ENCODE measurements at regions not wholly inside any gene's neighbourhood (a gene's known extent, or its start where the extent isn't known, plus 50 kb on each side); places are given as distances from the start of the nearest gene placed in this dataset.

- no peaks in the 10 kb centered on the region for H3K4me1 ChIP-seq (ENCODE audit: control insufficient read depth, low read depth, low read length)
- H3K4me3 ChIP-seq (ENCODE audit: low read length): no peak overlapping the region
- H3K36me3 ChIP-seq (ENCODE audit: control insufficient read depth, low read depth, low read length): no peaks in the 10 kb centered on the region
- no peaks in the 10 kb centered on the region for H3K9me3 ChIP-seq (ENCODE audit: control insufficient read depth, low read depth, low read length)
- H3K27me3 ChIP-seq (ENCODE audit: control insufficient read depth, insufficient read depth, low read length): no peaks in the 10 kb centered on the region
- H3K9ac ChIP-seq (ENCODE audit: low read length): no peak overlapping the region
- H3K27ac ChIP-seq (ENCODE audit: low read length): no peak overlapping the region
These were observed 183.1 kb upstream of the MC4R start for GRCh38 chr18:60555625-60556024.

GRCh38 chr18:60556326-60556725, 183.8 kb upstream of the MC4R start:
- H3K27ac ChIP-seq (ENCODE audit: low read length): no peak overlapping the region
- no peaks in the 10 kb centered on the region for H3K27me3 ChIP-seq (ENCODE audit: control insufficient read depth, insufficient read depth, low read length)
- no peak overlapping the region for H3K9ac ChIP-seq (ENCODE audit: low read length)
- no peak overlapping the region for H3K4me3 ChIP-seq (ENCODE audit: low read length)
- H3K9me3 ChIP-seq (ENCODE audit: control insufficient read depth, low read depth, low read length): no peaks in the 10 kb centered on the region
- no peaks in the 10 kb centered on the region for H3K4me1 ChIP-seq (ENCODE audit: control insufficient read depth, low read depth, low read length)
- H3K36me3 ChIP-seq (ENCODE audit: control insufficient read depth, low read depth, low read length): no peaks in the 10 kb centered on the region

- no peak overlapping the region for H3K4me3 ChIP-seq (ENCODE audit: low read length)
- no peaks in the 10 kb centered on the region for H3K4me1 ChIP-seq (ENCODE audit: control insufficient read depth, low read depth, low read length)
- no peaks in the 10 kb centered on the region for H3K9me3 ChIP-seq (ENCODE audit: control insufficient read depth, low read depth, low read length)
- H3K27me3 ChIP-seq (ENCODE audit: control insufficient read depth, insufficient read depth, low read length): no peaks in the 10 kb centered on the region
- H3K9ac ChIP-seq (ENCODE audit: low read length): no peak overlapping the region
- no peaks in the 10 kb centered on the region for H3K36me3 ChIP-seq (ENCODE audit: control insufficient read depth, low read depth, low read length)
- no peak overlapping the region for H3K27ac ChIP-seq (ENCODE audit: low read length)
These were observed 187.5 kb upstream of the MC4R start for GRCh38 chr18:60560071-60560470.

GRCh38 chr18:60563082-60563481, 190.5 kb upstream of the MC4R start:
- no peak overlapping the region for H3K27ac ChIP-seq (ENCODE audit: low read length)
- no peak overlapping the region for H3K9ac ChIP-seq (ENCODE audit: low read length)
- no peak overlapping the region for H3K4me3 ChIP-seq (ENCODE audit: low read length)
- no peaks in the 10 kb centered on the region for H3K36me3 ChIP-seq (ENCODE audit: control insufficient read depth, low read depth, low read length)
- no peaks in the 10 kb centered on the region for H3K9me3 ChIP-seq (ENCODE audit: control insufficient read depth, low read depth, low read length)
- no peaks in the 10 kb centered on the region for H3K4me1 ChIP-seq (ENCODE audit: control insufficient read depth, low read depth, low read length)
- no peaks in the 10 kb centered on the region for H3K27me3 ChIP-seq (ENCODE audit: control insufficient read depth, insufficient read depth, low read length)

- H3K27me3 ChIP-seq (ENCODE audit: control insufficient read depth, insufficient read depth, low read length): no peaks in the 10 kb centered on the region
- no peaks in the 10 kb centered on the region for H3K4me1 ChIP-seq (ENCODE audit: control insufficient read depth, low read depth, low read length)
- H3K4me3 ChIP-seq (ENCODE audit: low read length): no peak overlapping the region
- H3K9me3 ChIP-seq (ENCODE audit: control insufficient read depth, low read depth, low read length): no peaks in the 10 kb centered on the region
- no peak overlapping the region for H3K27ac ChIP-seq (ENCODE audit: low read length)
- H3K36me3 ChIP-seq (ENCODE audit: control insufficient read depth, low read depth, low read length): no peaks in the 10 kb centered on the region
- no peak overlapping the region for H3K9ac ChIP-seq (ENCODE audit: low read length)
These were observed 195.6 kb upstream of the MC4R start for GRCh38 chr18:60568220-60568619.

GRCh38 chr18:60570172-60570571, 197.6 kb upstream of the MC4R start:
- Histone ChIP-seq H3K9ac (ENCODE audit: low read length) (no peak overlapping the region), H3K27me3 (ENCODE audit: control insufficient read depth, insufficient read depth, low read length) (no peaks in the 10 kb centered on the region), H3K27ac (ENCODE audit: low read length) (no peak overlapping the region), H3K4me1 (ENCODE audit: control insufficient read depth, low read depth, low read length) (no peaks in the 10 kb centered on the region), H3K36me3 (ENCODE audit: control insufficient read depth, low read depth, low read length) (no peaks in the 10 kb centered on the region), H3K4me3 (ENCODE audit: low read length) (no peak overlapping the region), H3K9me3 (ENCODE audit: control insufficient read depth, low read depth, low read length) (no peaks in the 10 kb centered on the region)

GRCh38 chr18:60577457-60577856, 204.9 kb upstream of the MC4R start:
- H3K36me3 ChIP-seq (ENCODE audit: control insufficient read depth, low read depth, low read length): no peaks in the 10 kb centered on the region
- H3K27ac ChIP-seq (ENCODE audit: low read length): no peak overlapping the region
- no peaks in the 10 kb centered on the region for H3K4me1 ChIP-seq (ENCODE audit: control insufficient read depth, low read depth, low read length)
- H3K9ac ChIP-seq (ENCODE audit: low read length): no peak overlapping the region
- H3K4me3 ChIP-seq (ENCODE audit: low read length): no peak overlapping the region
- no peaks in the 10 kb centered on the region for H3K9me3 ChIP-seq (ENCODE audit: control insufficient read depth, low read depth, low read length)
- H3K27me3 ChIP-seq (ENCODE audit: control insufficient read depth, insufficient read depth, low read length): no peaks in the 10 kb centered on the region

GRCh38 chr18:60585670-60586069, 213.1 kb upstream of the MC4R start:
- Histone ChIP-seq H3K4me3 (ENCODE audit: low read length) (no peak overlapping the region), H3K9me3 (ENCODE audit: control insufficient read depth, low read depth, low read length) (no peaks in the 10 kb centered on the region), H3K4me1 (ENCODE audit: control insufficient read depth, low read depth, low read length) (no peaks in the 10 kb centered on the region), H3K27me3 (ENCODE audit: control insufficient read depth, insufficient read depth, low read length) (no peaks in the 10 kb centered on the region), H3K27ac (ENCODE audit: low read length) (no peak overlapping the region), H3K36me3 (ENCODE audit: control insufficient read depth, low read depth, low read length) (no peaks in the 10 kb centered on the region), H3K9ac (ENCODE audit: low read length) (no peak overlapping the region)

GRCh38 chr18:60593249-60593648, 220.7 kb upstream of the MC4R start:
- no peaks in the 10 kb centered on the region for H3K9me3 ChIP-seq (ENCODE audit: control insufficient read depth, low read depth, low read length)
- H3K27ac ChIP-seq (ENCODE audit: low read length): no peak overlapping the region
- no peaks in the 10 kb centered on the region for H3K27me3 ChIP-seq (ENCODE audit: control insufficient read depth, insufficient read depth, low read length)
- H3K4me3 ChIP-seq (ENCODE audit: low read length): no peak overlapping the region
- H3K9ac ChIP-seq (ENCODE audit: low read length): no peak overlapping the region
- H3K4me1 ChIP-seq (ENCODE audit: control insufficient read depth, low read depth, low read length): no peaks in the 10 kb centered on the region
- H3K36me3 ChIP-seq (ENCODE audit: control insufficient read depth, low read depth, low read length): no peaks in the 10 kb centered on the region

GRCh38 chr18:60596928-60597327, 224.4 kb upstream of the MC4R start:
- no peaks in the 10 kb centered on the region for H3K27me3 ChIP-seq (ENCODE audit: control insufficient read depth, insufficient read depth, low read length)
- no peak overlapping the region for H3K4me3 ChIP-seq (ENCODE audit: low read length)
- no peak overlapping the region for H3K27ac ChIP-seq (ENCODE audit: low read length)
- no peak overlapping the region for H3K9ac ChIP-seq (ENCODE audit: low read length)
- H3K4me1 ChIP-seq (ENCODE audit: control insufficient read depth, low read depth, low read length): no peaks in the 10 kb centered on the region
- no peaks in the 10 kb centered on the region for H3K36me3 ChIP-seq (ENCODE audit: control insufficient read depth, low read depth, low read length)
- H3K9me3 ChIP-seq (ENCODE audit: control insufficient read depth, low read depth, low read length): no peaks in the 10 kb centered on the region

GRCh38 chr18:60599267-60599666, 226.7 kb upstream of the MC4R start:
- Histone ChIP-seq H3K9ac (ENCODE audit: low read length) (no peak overlapping the region), H3K4me3 (ENCODE audit: low read length) (no peak overlapping the region), H3K27me3 (ENCODE audit: control insufficient read depth, insufficient read depth, low read length) (no peaks in the 10 kb centered on the region), H3K9me3 (ENCODE audit: control insufficient read depth, low read depth, low read length) (no peaks in the 10 kb centered on the region), H3K36me3 (ENCODE audit: control insufficient read depth, low read depth, low read length) (no peaks in the 10 kb centered on the region), H3K27ac (ENCODE audit: low read length) (no peak overlapping the region), H3K4me1 (ENCODE audit: control insufficient read depth, low read depth, low read length) (no peaks in the 10 kb centered on the region)

GRCh38 chr18:60599995-60600394, 227.4 kb upstream of the MC4R start:
- Histone ChIP-seq H3K4me3 (ENCODE audit: low read length) (no peak overlapping the region), H3K9me3 (ENCODE audit: control insufficient read depth, low read depth, low read length) (no peaks in the 10 kb centered on the region), H3K27ac (ENCODE audit: low read length) (no peak overlapping the region), H3K36me3 (ENCODE audit: control insufficient read depth, low read depth, low read length) (no peaks in the 10 kb centered on the region), H3K4me1 (ENCODE audit: control insufficient read depth, low read depth, low read length) (no peaks in the 10 kb centered on the region), H3K9ac (ENCODE audit: low read length) (no peak overlapping the region), H3K27me3 (ENCODE audit: control insufficient read depth, insufficient read depth, low read length) (no peaks in the 10 kb centered on the region)

Data from iPS-18a (cell line).